Spinal cord (tissue), 9 donors: ENCODE measurements at regions not wholly inside any gene's neighbourhood (a gene's known extent, or its start where the extent isn't known, plus 50 kb on each side); places are given as distances from the start of the nearest gene placed in this dataset.

Experiments
- DNase-seq, 6 donors: peaks; one replicate each; pipeline versions ENCODE4 v3.0.0 to v3.0.0-alpha.2; 2013 to 2015; ENCODE audit warnings: low spot score in 6 of 6, low read depth in 4 of 6
- H3K27ac ChIP-seq: one replicate; pipeline ENCODE4 v1.5.1; 2013; ENCODE audit warnings: low read depth, low read length, control low read depth
- H3K27me3 ChIP-seq: one replicate; pipeline ENCODE4 v1.6.1; 2013; ENCODE audit warnings: low read length; ENCODE audit not compliant: control insufficient read depth, insufficient read depth
- H3K36me3 ChIP-seq: one replicate; pipeline ENCODE4 v1.6.1; 2013; ENCODE audit warnings: low read length; ENCODE audit not compliant: control insufficient read depth, insufficient read depth
- H3K4me1 ChIP-seq: one replicate; pipeline ENCODE4 v1.6.1; 2013; ENCODE audit warnings: low read length; ENCODE audit not compliant: control insufficient read depth, insufficient read depth
- H3K4me3 ChIP-seq: one replicate; pipeline ENCODE4 v1.5.1; 2013; ENCODE audit warnings: low read depth, low read length, control low read depth
- H3K9me3 ChIP-seq: one replicate; pipeline ENCODE4 v1.6.1; 2013; ENCODE audit warnings: low read length; ENCODE audit not compliant: control insufficient read depth, insufficient read depth
- WGBS: methylation state at CpG from one replicate; pipeline ENCODE4 v1.1.5; 2013; ENCODE audit warnings: missing lambda C conversion rate; ENCODE audit not compliant: insufficient coverage; 5-methylcytosine and 5-hydroxymethylcytosine counted together
- donor health status: healthy.

DNA sequence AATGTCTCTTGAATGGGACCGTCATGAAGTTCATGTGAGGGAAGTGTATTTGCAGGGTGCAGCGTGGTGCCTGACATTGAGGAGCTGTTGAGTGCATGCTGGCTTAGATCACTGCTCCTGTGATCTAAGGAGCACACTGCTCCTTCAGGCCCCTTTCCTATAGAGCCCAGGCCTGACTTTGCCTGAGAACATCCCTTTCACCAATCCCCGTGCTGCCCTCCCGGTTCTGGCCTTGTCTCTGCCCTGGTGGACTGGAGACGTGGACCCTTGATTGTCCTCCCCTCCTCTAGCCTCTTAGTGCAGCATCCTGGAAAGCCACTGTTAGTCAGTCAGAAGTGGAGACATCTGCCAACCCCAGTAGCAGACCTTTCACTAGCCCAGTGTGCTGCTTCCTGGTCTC lies 323.6 kb upstream of the HS6ST1 start:
- DNase-seq = no peak
- Histone ChIP-seq H3K4me3 (no peak overlapping the region), H3K4me1 (peaks cover 52% of the 10 kb centered on the region), H3K9me3 (no peaks in the 10 kb centered on the region), H3K36me3 (no peaks in the 10 kb centered on the region), H3K27ac (no peak overlapping the region), H3K27me3 (no peaks in the 10 kb centered on the region)
- WGBS = 92% methylated on average over 5 of the region's 5 CpGs

- no peak overlapping the region for H3K27ac ChIP-seq
- H3K27me3 ChIP-seq = no peaks in the 10 kb centered on the region
- no peaks in the 10 kb centered on the region for H3K9me3 ChIP-seq
- WGBS = 56% methylated on average over 4 of the region's 5 CpGs
- H3K4me1 ChIP-seq = peaks cover 49% of the 10 kb centered on the region
- no peak for DNase-seq
- no peaks in the 10 kb centered on the region for H3K36me3 ChIP-seq
- no peak overlapping the region for H3K4me3 ChIP-seq
Observed at GRCh38 chr2:128642821-128643220, 324.2 kb upstream of the HS6ST1 start.

DNA sequence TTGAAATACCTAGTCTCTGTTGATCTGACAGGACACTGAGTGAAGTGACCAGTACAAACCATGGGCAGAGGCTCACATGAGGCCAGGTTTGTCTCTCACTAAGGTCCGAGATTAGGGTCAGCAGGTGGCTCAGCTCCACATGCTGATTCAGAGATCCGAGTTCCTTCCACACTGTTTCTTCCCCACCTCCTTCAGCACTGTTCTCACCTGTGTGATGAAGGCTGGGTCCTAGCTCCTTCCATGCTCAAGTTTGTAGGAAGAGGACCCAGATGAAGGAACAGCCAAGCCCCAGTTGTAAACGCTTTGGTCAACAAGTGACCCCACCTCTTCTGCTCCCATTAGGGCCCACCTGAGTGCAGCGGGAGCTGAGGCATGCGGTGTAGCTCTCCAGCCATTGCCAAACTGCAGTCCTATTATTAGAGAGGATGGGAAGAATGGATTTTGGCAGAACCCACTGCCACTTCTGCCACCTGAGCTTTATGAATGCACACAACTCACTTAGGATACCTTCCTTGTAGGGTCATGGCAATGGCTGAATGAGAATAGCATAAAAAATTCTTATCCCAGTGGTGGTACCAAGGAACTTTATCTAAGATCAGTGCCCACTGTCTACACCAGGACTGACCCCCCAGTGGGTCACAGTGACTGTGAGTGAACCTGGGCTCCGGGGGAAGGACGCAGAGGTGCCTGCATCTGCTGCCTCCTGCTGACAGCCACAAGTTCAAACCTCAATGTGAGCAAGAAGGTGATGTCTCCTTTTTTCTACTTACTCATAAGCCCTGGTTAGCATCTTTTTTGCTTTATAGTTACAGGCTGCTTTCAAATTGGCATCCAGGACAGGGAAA lies 324.8 kb upstream of the HS6ST1 start:
- no peak for DNase-seq
- 72% methylated on average over 3 of the region's 7 CpGs for WGBS

GRCh38 chr2:128644156-128644555 lies 325.5 kb upstream of the HS6ST1 start:
- no peak overlapping the region for H3K27ac ChIP-seq
- H3K4me1 ChIP-seq = peaks cover 35% of the 10 kb centered on the region
- H3K27me3 ChIP-seq = no peaks in the 10 kb centered on the region
- H3K36me3 ChIP-seq = no peaks in the 10 kb centered on the region
- no peaks in the 10 kb centered on the region for H3K9me3 ChIP-seq
- 29% methylated on average over 5 of the region's 6 CpGs for WGBS
- peak in 4 of 6 donors; percentile 23 to 88 (median 63) for DNase-seq
- H3K4me3 ChIP-seq = no peak overlapping the region

More for the DNA sequence above, 324.8 kb upstream of the HS6ST1 start:
- no peak overlapping the region for H3K27ac ChIP-seq
- H3K36me3 ChIP-seq = no peaks in the 10 kb centered on the region
- no peaks in the 10 kb centered on the region for H3K9me3 ChIP-seq
- no peak overlapping the region for H3K4me3 ChIP-seq
- H3K4me1 ChIP-seq = peaks cover 43% of the 10 kb centered on the region
- H3K27me3 ChIP-seq = no peaks in the 10 kb centered on the region

GRCh38 chr2:128644718-128645256 lies 326.1 kb upstream of the HS6ST1 start:
- 8% methylated on average over 2 of the region's 2 CpGs for WGBS
- Histone ChIP-seq H3K27ac (no peak overlapping the region), H3K27me3 (no peaks in the 10 kb centered on the region), H3K36me3 (no peaks in the 10 kb centered on the region), H3K4me3 (no peak overlapping the region), H3K4me1 (peaks cover 29% of the 10 kb centered on the region), H3K9me3 (no peaks in the 10 kb centered on the region)
- DNase-seq = peak in 1 of 6 donors; percentile 46

GRCh38 chr2:128645631-128646030 lies 327.0 kb upstream of the HS6ST1 start:
- no peak overlapping the region for H3K4me3 ChIP-seq
- H3K27me3 ChIP-seq = no peaks in the 10 kb centered on the region
- no peaks in the 10 kb centered on the region for H3K9me3 ChIP-seq
- WGBS = 100% methylated on average over 1 of the region's 6 CpGs
- no peak overlapping the region for H3K27ac ChIP-seq
- peaks cover 27% of the 10 kb centered on the region for H3K4me1 ChIP-seq
- no peak for DNase-seq
- H3K36me3 ChIP-seq = no peaks in the 10 kb centered on the region

DNA sequence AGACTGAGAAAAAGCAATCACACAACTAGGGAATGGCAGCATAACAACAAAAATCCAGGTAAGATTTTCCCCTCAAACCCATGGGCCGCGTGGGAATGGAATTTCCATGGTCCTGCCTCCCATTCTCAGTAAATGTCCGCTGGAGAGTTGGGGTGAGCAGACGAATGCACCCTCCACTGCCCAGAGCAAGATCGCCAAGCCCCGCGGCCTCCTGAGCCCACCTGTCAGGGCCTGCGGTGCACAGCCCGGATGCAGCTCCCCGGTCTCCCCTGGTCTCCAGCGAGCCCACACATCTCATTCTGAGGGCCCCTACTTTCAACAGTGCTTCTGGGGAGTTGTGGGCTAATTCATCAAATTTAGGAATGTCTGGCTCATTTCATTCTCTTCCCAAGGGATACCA lies 327.4 kb upstream of the HS6ST1 start:
- Histone ChIP-seq H3K4me1 (peaks cover 23% of the 10 kb centered on the region), H3K36me3 (no peaks in the 10 kb centered on the region), H3K9me3 (no peaks in the 10 kb centered on the region), H3K4me3 (no peak overlapping the region), H3K27me3 (no peaks in the 10 kb centered on the region), H3K27ac (no peak overlapping the region)
- no peak for DNase-seq
- WGBS = 92% methylated on average over 7 of the region's 11 CpGs

GRCh38 chr2:128646691-128647090 lies 328.0 kb upstream of the HS6ST1 start:
- Histone ChIP-seq H3K4me3 (no peak overlapping the region), H3K27ac (no peak overlapping the region), H3K4me1 (peaks cover 23% of the 10 kb centered on the region), H3K27me3 (no peaks in the 10 kb centered on the region), H3K36me3 (no peaks in the 10 kb centered on the region), H3K9me3 (no peaks in the 10 kb centered on the region)
- DNase-seq = no peak
- WGBS = 86% methylated on average over 3 of the region's 3 CpGs

DNA sequence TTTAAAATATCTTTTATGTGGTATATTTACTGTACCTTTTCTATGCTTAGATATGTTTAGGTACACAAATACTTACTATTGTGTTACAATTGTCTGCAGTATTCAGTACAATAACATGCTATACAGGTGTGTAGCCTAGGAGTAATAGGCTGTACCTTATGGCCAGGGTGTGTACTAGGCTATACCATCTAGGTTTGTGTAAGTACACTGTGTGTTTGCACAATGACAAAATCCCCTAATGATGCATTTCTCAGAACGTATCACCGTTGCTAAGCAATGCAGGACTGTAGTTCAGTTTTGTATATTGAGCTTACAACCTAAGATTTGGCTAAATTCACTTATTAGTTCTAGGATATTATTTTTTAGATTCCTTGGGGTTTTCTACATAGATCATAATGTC lies 332.3 kb upstream of the HS6ST1 start:
- no peaks in the 10 kb centered on the region for H3K36me3 ChIP-seq
- H3K9me3 ChIP-seq = no peaks in the 10 kb centered on the region
- no peak for DNase-seq
- H3K27me3 ChIP-seq = no peaks in the 10 kb centered on the region
- H3K4me3 ChIP-seq = no peak overlapping the region
- no peaks in the 10 kb centered on the region for H3K4me1 ChIP-seq
- H3K27ac ChIP-seq = no peak overlapping the region
- WGBS = no CpG with 5 or more reads among the region's 2 CpGs

DNA sequence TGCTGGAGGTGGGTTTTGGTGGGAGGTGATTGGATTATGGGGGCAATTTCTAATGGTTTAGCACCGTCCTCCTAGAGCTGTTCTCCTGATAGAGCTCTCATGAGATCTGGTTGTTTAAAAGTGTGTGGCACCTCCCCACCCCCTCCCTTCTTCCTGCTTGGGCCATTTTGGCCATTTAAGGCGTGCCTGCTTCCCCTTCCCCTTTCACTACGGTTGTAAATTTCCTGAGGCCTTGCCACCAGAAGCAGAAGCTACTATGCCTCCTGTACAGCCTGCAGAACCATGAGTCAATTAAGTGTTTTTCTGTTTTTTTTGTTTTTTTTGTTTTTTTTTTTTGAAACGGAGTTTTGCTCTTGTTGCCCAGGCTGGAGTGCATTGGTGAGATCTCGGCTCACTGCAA lies 335.7 kb upstream of the HS6ST1 start:
- H3K4me1 ChIP-seq = no peaks in the 10 kb centered on the region
- 100% methylated on average over 1 of the region's 5 CpGs for WGBS
- no peak for DNase-seq

More for the DNA sequence above, 335.7 kb upstream of the HS6ST1 start:
- Histone ChIP-seq H3K27me3 (no peaks in the 10 kb centered on the region), H3K9me3 (no peaks in the 10 kb centered on the region), H3K4me3 (no peak overlapping the region), H3K27ac (no peak overlapping the region), H3K36me3 (no peaks in the 10 kb centered on the region)
